Stomach (tissue), 8 donors: ENCODE measurements at regions not wholly inside any gene's neighbourhood (a gene's known extent, or its start where the extent isn't known, plus 50 kb on each side); places are given as distances from the start of the nearest gene placed in this dataset.

Experiments
- DNase-seq, 2 donors: peaks; one replicate each; pipeline versions ENCODE4 v3.0.0 to v3.0.0-alpha.2; 2013 to 2019
- H3K27ac ChIP-seq, 5 donors: fragments of 200-600 bp in 4 of 5; sonication (generic) in 4 of 5; one replicate each; pipeline ENCODE4 v1.5.1; 2013 to 2019; ENCODE audit warnings: mild to moderate bottlenecking in 1 of 5, moderate library complexity in 1 of 5
- H3K27me3 ChIP-seq, 3 donors: fragments of 200-600 bp; sonication (generic); one replicate each; pipeline ENCODE4 v1.5.1; 2017 to 2019; ENCODE audit warnings: mixed run types in 1 of 3
- H3K36me3 ChIP-seq, 4 donors: fragments of 200-600 bp; sonication (generic); 1 replicate in 3 of 4; 2 replicates in 1 of 4; pipeline ENCODE4 v1.5.1; 2016 to 2019
- H3K4me1 ChIP-seq, 4 donors: fragments of 200-600 bp; sonication (generic); one replicate each; pipeline ENCODE4 v1.5.1; 2016 to 2019
- H3K4me3 ChIP-seq, 4 donors: fragments of 200-600 bp; sonication (generic) in 3 of 4; one replicate each; pipeline ENCODE4 v1.5.1; 2016 to 2019; ENCODE audit warnings: mild to moderate bottlenecking in 1 of 4
- H3K9me3 ChIP-seq, 4 donors: fragments of 200-600 bp; sonication (generic); one replicate each; pipeline ENCODE4 v1.5.1; 2016 to 2019
- CTCF ChIP-seq, 7 experiments: fragments of 450-650 bp in 4 of 7; fragments of 200-600 bp in 3 of 7; sonication (generic) in 3 of 7; IDR thresholded peaks; one replicate each; pipeline ENCODE4 v1.5.1; 2016 to 2019; ENCODE audit warnings: antibody characterized with exemption in 7 of 7, control low read depth in 2 of 7, mild to moderate bottlenecking in 1 of 7
- EP300 ChIP-seq: sonication (generic); formaldehyde crosslinking; IDR thresholded peaks from one replicate; pipeline ENCODE4 v1.6.1; 2017; ENCODE audit warnings: antibody characterized with exemption
- POLR2A ChIP-seq, 4 donors: fragments of 450-650 bp; IDR thresholded peaks; one replicate each; pipeline ENCODE4 v1.6.1; 2016; ENCODE audit warnings: antibody characterized with exemption in 4 of 4, control low read depth in 2 of 4, mild to moderate bottlenecking in 1 of 4, moderate library complexity in 1 of 4
- POLR2AphosphoS5 ChIP-seq, 3 donors: sonication (generic); formaldehyde crosslinking; IDR thresholded peaks; one replicate each; pipeline ENCODE4 v1.6.1; 2016; ENCODE audit warnings: antibody characterized with exemption in 3 of 3
- WGBS, 5 donors: extraction: QIAGEN DNeasy Blood & Tissue Kit in 3 of 5; methylation state at CpG; one replicate each; pipeline versions ENCODE4 v1.1.5 to v1.1.7; 2013 to 2018; 5-methylcytosine and 5-hydroxymethylcytosine counted together
- intact Hi-C: fragments of 100-400 bp; cut with DNase I; formaldehyde crosslinking; loops from one replicate; pipeline ENCODE4 v1.15.1; 2023; ENCODE audit warnings: low total_unique reads
- donor health status: healthy with polysubstance abuse.
- donor health status: Bipolar disorder and iron deficiency.
- donor health status: healthy.

GRCh38 chr7:115658223-115658622 lies 372.3 kb downstream of the TFEC start:
- intact Hi-C loops = no loop called here
- Histone ChIP-seq H3K4me1 (no peaks in the 10 kb centered on the region), H3K27ac (no peak overlapping the region), H3K4me3 (no peak overlapping the region), H3K27me3 (no peaks in the 10 kb centered on the region), H3K36me3 (no peaks in the 10 kb centered on the region), H3K9me3 (no peaks in the 10 kb centered on the region)
- TF ChIP-seq CTCF (IDR thresholded peaks at IDR 0.05) (no peak), POLR2A (IDR thresholded peaks at IDR 0.05) (no peak), EP300 (no peak), POLR2AphosphoS5 (IDR thresholded peaks at IDR 0.05) (no peak)
- 55 to 78% (median 58%) methylated on average over 3 of the region's 3 CpGs for WGBS, 5 donors
- no peak for DNase-seq

DNA sequence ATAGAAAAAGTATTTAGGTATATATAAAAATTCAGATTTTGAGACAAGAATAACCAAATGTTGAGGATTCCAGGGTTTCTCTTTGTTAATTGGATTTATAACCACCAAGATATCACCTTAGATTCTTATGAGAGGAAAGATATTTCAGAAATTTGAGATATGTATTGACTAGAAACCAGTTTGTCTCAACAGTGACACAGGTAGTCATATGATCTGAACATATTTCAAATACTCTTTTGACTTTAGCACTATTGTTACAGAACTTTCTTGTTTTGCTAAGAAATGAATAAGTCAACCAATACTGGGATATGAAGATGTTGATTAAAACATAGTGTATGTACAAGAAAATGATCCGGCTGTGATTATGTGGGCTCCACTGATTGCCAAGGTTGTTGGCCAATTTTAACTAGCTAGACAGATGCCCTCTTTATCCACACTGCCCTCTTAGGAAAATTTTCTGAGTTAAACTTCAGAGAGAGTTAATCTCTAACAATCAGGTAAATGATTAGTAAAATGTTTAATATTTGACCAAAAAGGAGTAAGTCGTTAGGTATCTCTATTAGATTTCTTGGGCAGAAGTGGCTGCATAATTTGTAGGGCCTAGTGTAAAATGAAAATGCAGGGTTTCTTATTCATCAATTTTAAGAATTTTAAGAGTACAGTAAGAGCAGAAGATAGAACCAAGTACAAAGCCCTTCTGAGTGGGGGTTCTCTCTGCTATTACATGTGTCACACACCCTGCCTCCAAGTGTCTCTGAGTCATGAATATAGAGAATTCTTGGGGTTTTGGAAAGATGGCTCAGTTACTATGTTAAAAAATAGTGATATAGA lies 376.0 kb downstream of the TFEC start:
- Histone ChIP-seq H3K4me3 (no peak overlapping the region), H3K9me3 (no peaks in the 10 kb centered on the region), H3K36me3 (no peaks in the 10 kb centered on the region), H3K4me1 (no peaks in the 10 kb centered on the region), H3K27ac (no peak overlapping the region), H3K27me3 (no peaks in the 10 kb centered on the region)
- no peak for DNase-seq
- TF ChIP-seq EP300 (no peak), POLR2A (IDR thresholded peaks at IDR 0.05) (no peak), POLR2AphosphoS5 (IDR thresholded peaks at IDR 0.05) (no peak), CTCF (IDR thresholded peaks at IDR 0.05) (no peak)
- 36 to 70% (median 58%) methylated on average over 2 of the region's 2 CpGs for WGBS, 5 donors
- intact Hi-C loops = no loop called here

DNA sequence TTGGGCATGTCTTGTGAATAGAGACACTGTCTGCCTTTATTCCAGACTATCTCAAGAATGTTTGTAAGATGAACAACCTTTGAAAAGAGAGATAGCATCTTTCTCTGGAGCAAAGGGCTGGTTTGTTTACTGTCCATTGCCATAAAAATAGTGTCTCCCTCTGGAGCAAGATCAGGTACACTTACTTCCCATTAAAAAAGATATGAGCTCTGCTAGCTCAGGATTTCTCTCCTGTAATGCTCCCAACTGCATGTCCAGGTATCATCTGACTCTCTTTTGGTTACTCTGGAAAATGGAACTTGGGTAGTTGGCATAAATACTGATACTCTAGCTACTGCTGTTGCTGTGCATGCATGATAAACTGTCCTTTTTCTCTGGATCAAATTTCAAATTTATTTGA lies 381.1 kb downstream of the TFEC start:
- DNase-seq = no peak
- intact Hi-C loops = no loop called here
- Histone ChIP-seq H3K27me3 (no peaks in the 10 kb centered on the region), H3K27ac (no peak overlapping the region), H3K9me3 (no peaks in the 10 kb centered on the region), H3K36me3 (no peaks in the 10 kb centered on the region), H3K4me3 (no peak overlapping the region), H3K4me1 (no peaks in the 10 kb centered on the region)
- TF ChIP-seq POLR2A (IDR thresholded peaks at IDR 0.05) = no peak
- TF ChIP-seq CTCF (IDR thresholded peaks at IDR 0.05) = no peak
- no peak for TF ChIP-seq EP300
- no peak for TF ChIP-seq POLR2AphosphoS5 (IDR thresholded peaks at IDR 0.05)

GRCh38 chr7:115647712-115648111 lies 382.9 kb downstream of the TFEC start:
- Histone ChIP-seq H3K27ac (no peak overlapping the region), H3K36me3 (no peaks in the 10 kb centered on the region), H3K9me3 (peaks cover 0 to under 1% (median 0%) of the 10 kb centered on the region in 4 donors), H3K27me3 (no peaks in the 10 kb centered on the region), H3K4me1 (no peaks in the 10 kb centered on the region), H3K4me3 (no peak overlapping the region)
- intact Hi-C loops = no loop called here
- DNase-seq = no peak
- WGBS, 5 donors = 78 to 87% (median 80%) methylated on average over 3 of the region's 3 CpGs
- TF ChIP-seq POLR2AphosphoS5 (IDR thresholded peaks at IDR 0.05) = no peak
- no peak for TF ChIP-seq CTCF (IDR thresholded peaks at IDR 0.05)
- TF ChIP-seq POLR2A (IDR thresholded peaks at IDR 0.05) = no peak
- TF ChIP-seq EP300 = no peak
